C4-2B (cell line): ENCODE measurements at regions not wholly inside any gene's neighbourhood (a gene's known extent, or its start where the extent isn't known, plus 50 kb on each side); places are given as distances from the start of the nearest gene placed in this dataset.

ENCODE experiments used
- H3K27ac ChIP-seq: fragments of 450-650 bp; 2 replicates; pipeline ENCODE4 v1.5.1; 2017
- ZFX ChIP-seq: fragments of 450-650 bp; IDR thresholded peaks from 2 replicates; pipeline ENCODE4 v1.6.1; 2017
- TF ChIP-seq, protein P1 (sequence below): fragments of 450-650 bp; conservative IDR thresholded peaks from 2 replicates; pipeline ENCODE4 v1.5.1; 2017; ENCODE audit warnings: mild to moderate bottlenecking

DNA sequence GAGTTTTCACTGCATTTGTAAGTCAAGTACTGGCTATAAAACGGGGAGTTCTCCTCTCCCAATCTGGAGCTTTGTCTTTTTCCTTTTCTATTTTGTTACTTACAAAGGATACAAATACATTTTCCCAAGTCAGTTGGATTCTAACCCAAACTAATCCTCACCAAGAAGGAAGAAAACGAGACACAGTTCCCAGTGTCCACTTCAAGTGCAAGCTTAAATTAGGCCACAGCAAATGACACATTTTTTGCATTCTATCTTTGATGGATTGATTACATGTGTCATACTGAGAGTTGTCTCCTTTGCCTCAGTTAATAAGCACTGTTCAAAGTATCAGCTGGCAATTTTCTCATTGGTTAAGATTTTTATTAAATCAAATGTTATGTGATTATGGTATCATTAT is 296.7 kb upstream of the ANO5 start:
- no peak overlapping the region for H3K27ac ChIP-seq
- TF ChIP-seq, protein P1, sequence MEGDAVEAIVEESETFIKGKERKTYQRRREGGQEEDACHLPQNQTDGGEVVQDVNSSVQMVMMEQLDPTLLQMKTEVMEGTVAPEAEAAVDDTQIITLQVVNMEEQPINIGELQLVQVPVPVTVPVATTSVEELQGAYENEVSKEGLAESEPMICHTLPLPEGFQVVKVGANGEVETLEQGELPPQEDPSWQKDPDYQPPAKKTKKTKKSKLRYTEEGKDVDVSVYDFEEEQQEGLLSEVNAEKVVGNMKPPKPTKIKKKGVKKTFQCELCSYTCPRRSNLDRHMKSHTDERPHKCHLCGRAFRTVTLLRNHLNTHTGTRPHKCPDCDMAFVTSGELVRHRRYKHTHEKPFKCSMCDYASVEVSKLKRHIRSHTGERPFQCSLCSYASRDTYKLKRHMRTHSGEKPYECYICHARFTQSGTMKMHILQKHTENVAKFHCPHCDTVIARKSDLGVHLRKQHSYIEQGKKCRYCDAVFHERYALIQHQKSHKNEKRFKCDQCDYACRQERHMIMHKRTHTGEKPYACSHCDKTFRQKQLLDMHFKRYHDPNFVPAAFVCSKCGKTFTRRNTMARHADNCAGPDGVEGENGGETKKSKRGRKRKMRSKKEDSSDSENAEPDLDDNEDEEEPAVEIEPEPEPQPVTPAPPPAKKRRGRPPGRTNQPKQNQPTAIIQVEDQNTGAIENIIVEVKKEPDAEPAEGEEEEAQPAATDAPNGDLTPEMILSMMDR, result no peak
- no peak for TF ChIP-seq ZFX

DNA sequence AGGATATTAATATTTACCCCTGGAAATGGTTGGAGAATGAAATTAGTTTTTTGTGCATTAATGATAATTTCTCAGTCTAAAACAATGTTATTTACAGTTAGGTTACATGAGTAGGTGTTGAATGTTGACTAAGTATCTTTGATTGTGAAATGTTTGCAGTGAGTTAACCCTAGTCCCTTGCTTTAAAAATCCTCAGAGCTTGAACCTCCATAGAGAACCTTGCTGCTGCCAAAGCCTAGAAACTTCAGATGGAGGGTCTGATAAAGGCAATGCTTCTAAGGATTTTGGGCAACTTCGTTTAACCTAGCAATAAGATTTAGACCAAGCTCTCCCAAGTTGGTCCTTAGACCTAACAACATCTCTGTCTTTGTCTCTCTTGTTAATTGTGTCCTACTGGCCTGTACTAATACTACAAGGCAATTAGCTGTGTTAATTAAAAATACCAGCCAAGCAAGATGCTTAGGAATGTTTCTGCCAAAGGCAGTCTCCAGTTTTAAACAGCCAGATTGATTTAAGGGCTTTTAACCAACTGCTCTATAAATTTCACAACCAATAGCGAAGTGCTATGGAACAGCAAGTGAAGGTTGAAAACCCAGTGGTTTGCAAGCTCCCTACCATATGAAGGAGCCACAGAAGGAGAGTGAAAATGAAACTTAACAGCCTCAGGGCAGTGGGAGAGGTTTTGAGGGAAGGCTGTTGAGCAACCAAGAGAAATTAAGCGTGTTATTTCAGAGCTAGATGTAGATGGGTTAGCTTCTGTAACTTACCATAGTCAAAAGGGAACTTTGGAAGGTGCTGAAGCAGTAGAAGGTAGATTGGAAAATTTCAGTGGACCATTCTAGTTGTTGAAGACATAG is 295.9 kb upstream of the ANO5 start:
- TF ChIP-seq ZFX, result no peak
- TF ChIP-seq, protein P1, result no peak
- H3K27ac ChIP-seq, result no peak overlapping the region

DNA sequence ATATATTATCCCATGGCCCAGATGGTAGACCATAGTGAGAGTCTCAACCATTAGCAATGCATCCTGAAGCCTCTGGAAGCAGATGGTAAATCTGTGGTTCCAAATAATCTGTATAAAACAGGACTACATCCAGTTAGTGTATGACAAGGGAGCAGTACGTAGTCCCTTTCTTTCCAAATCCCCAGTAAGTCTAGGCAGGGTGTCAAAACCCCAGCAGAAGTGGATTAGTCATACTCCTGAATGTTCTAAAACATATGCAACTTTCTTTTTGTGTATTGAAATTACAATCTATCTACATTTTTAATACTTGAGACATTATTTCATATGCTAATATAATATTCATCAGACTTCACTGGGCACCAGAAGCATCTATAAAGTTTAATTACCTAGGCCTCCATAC is 295.1 kb upstream of the ANO5 start:
- TF ChIP-seq, protein P1, result no peak
- TF ChIP-seq ZFX, result no peak
- H3K27ac ChIP-seq, result no peak overlapping the region

DNA sequence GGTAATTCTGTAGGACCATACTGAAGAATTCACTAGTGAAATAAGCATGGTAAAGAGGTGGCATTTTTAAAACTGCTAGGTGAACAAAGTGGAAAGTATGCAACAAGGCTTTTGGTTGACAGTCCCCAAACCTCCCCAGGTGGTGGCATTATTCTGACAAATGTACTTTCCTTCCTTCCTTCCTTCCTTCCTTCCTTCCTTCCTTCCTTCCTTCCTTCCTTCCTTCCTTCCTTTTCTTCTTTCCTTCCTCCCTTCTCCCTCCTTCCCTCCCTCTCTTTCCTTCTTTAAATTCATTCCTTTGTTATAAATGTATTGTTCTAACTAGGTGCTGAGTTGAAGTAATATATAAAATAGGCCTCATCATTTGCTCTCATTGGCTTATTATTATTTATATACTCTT is 284.7 kb upstream of the ANO5 start:
- TF ChIP-seq, protein P1, result no peak
- no peak for TF ChIP-seq ZFX
- H3K27ac ChIP-seq, result no peak overlapping the region

DNA sequence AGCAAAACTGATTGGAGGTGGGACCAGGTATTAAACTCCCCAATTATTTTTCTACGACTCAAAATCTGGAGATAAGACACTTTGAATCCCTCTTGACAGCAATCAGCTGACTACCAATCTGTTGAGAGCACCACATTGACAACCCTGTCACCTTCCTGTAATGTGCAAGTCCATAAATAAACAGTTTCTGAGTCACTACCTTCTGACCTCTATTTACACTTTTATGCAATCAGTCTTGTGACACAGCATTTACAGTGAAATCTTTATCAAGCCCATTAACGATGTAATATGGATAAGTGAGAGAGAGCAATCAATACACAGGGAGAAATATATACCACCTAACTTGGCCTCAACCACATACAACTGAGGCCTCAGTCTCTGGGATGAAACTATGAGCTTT is 283.7 kb upstream of the ANO5 start:
- TF ChIP-seq, protein P1, result no peak
- TF ChIP-seq ZFX, result no peak
- H3K27ac ChIP-seq, result no peak overlapping the region

DNA sequence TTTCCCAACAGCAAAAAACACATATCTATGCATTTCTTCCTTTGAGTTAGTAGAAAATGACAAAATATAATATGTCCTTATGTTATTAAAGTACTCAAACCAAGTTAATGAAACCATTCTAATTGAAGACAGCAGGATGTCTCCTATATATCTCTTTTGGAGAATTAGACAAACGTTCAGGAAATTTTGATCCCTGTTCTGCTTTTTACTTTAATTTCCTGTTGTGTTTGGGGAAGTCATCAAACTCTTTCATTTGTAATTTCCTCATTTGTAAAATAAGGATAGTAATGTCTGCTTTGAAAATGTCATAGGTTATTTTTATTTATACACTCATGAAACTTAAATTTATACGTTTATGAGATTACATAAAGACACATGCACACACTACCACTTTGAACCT is 281.8 kb upstream of the ANO5 start:
- no peak for TF ChIP-seq ZFX
- TF ChIP-seq, protein P1, result no peak
- no peak overlapping the region for H3K27ac ChIP-seq

DNA sequence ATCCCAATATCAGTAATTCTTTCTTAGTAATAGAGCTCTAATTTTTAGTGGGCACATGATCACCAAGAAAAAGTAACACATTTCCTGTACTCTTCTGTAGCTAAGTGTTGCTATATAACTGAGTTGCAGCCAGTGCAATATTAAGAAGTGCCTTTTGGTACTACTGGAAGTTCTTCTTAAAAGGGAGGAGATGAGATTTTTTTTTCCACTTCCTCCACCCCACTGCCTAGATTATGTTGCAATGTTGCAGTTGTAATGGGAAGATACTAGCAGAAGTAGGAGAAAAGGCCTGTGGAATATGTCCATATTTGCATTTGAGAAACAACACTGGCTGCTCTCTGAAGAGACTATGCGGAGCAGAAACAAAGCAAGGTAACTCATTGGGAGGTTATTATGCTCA is 280.6 kb upstream of the ANO5 start:
- TF ChIP-seq, protein P1, result no peak
- TF ChIP-seq ZFX, result no peak
- H3K27ac ChIP-seq, result no peak overlapping the region
